GM23248 (cell line): ENCODE measurements at regions not wholly inside any gene's neighbourhood (a gene's known extent, or its start where the extent isn't known, plus 50 kb on each side); places are given as distances from the start of the nearest gene placed in this dataset.

ENCODE experiments used
- EZH2 ChIP-seq: fragments of 200-600 bp; sonication (generic); IDR thresholded peaks from 2 replicates; pipeline ENCODE4 v1.6.1; 2018; ENCODE audit warnings: antibody characterized with exemption, mild to moderate bottlenecking; ENCODE audit not compliant: insufficient read depth, poor library complexity, severe bottlenecking
- EZH2phosphoT487 ChIP-seq: fragments of 200-600 bp; sonication (generic); IDR thresholded peaks from 2 replicates; pipeline ENCODE4 v1.6.1; 2018; ENCODE audit warnings: antibody characterized with exemption, moderate library complexity, mild to moderate bottlenecking, low read depth; ENCODE audit not compliant: insufficient read depth

DNA sequence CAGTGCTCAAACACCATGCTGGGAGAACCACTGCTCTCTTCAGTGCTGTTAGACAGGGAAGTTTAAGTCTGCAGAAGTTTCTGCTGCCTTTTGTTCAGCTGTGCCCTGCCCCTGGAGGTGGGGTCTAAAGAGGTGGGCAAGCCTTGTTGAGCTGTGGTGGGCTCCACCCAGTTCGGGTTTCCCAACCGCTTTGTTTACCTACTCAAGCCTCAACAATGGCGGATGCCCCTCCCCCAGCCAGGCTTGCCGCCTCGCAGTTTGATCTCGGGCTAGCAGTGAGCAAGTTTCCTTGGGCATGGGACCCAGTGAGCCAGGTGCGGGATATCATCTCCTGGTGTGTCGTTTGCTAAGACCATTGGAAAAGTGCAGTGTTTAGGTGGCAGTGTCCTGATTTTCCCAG is 670.2 kb upstream of the ALCAM start:
- TF ChIP-seq EZH2, result no peak
- TF ChIP-seq EZH2phosphoT487, result no peak
